ENCODE measurements at regions not wholly inside any gene's neighbourhood (a gene's known extent, or its start where the extent isn't known, plus 50 kb on each side); places are given as distances from the start of the nearest gene placed in this dataset.
"Not testable (repeated sequence)": the region's sequence is repeated elsewhere in the genome, so short reads cannot be mapped to it uniquely, and the experiment has no call there.

DNA sequence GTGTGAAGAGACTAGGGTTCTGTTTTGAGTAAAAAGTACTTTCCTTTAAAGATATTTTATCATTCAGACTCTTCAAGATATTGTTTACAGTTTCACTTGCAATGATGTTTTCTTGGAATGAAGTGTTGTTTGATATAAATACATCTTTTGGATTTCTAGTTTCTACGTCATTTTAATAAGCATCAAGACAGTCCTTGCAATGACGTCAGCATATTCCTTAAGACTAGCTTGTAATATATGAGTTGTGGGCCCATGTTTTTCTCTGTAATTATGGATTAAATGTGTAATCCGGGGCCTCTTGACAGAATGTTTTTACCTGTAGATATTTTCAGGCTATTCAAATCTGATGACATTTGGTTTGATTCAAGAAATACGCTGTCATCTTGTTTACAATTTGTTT lies 66.1 kb downstream of the RBMX2 start:
- no peak for DNase-seq

DNA sequence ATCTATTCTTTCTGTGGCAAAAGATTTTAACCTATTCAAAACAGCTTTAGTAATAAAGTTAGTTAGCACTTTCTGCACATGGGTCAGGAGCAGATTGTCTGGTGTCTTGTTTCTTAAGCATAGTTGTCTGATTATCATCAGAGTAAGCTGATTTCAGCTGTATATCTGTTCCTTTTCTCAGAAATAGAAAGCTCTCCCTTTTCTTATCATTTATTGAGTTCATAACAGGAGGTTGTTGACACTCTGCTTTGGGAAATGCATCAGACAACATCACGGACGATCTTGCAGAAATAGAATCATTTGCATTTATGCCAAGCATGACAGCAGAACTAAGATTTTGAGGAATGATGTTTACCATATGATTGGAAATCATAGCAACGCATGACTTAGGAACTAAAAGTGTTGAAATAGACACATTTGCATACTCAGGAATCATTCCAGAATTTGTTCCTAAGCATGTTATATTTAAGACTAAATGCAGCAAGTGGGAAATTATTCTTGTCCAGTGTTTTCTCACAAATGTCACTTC lies 66.7 kb downstream of the RBMX2 start:
- peak in 1 of 2 experiments; percentile 5 for DNase-seq

GRCh38 chrX:130482871-130483270 lies 81.1 kb downstream of the RBMX2 start:
- no peak for DNase-seq

- DNase-seq: no peak
Measured at GRCh38 chrX:130485870-130486269, 84.1 kb downstream of the RBMX2 start.

GRCh38 chrX:130495502-130495901 lies 93.7 kb downstream of the RBMX2 start:
- DNase-seq: not testable (repeated sequence)

DNA sequence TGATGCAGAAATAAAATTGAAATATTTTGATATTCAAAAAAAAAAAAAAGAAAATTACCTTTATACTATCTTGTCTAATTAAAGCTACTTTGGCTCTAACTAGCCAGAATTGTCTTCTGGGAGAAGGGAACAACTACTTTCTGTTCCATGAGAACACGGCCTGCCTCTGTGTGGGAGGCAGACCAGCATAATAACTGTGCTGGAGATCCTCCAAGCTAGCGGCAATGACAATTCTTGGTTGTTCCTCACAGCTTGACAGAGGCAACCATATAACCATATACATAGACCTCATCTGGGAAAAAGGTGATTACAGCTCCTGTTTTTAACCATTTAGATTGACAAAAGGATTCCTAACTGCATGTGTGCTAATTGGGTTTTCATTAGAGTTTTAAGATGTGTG lies 95.7 kb downstream of the RBMX2 start:
- no peak for DNase-seq

DNA sequence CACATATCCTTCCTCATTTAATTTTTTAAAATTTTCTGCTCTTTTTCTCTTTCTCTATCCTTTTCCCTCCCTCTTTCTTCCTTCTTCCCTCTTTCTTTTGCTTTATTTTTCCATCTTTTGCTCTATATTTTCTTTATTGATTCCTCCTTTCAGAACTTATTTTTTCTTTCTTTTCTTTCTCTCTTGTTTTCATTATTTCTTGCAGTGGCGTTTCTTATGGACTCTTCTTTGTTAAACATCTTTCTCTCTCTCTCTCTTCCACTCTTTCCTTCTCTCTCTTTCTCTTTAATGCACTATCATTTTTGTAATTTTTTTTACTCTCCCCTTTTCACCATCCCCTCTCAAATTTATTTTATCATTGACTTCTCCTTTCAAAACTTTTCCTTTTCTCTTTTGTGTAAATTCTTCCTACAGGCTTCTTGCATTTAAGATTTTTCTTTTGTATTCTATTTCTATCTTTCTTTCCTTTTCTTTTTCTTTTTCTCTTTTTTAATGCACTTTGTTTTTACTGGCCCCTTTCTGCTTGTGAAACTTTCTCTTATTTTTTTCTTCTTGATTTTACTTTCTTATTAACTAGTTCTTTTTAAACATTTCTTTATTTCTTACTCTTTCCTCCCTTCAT lies 97.0 kb downstream of the RBMX2 start:
- no peak for DNase-seq

DNA sequence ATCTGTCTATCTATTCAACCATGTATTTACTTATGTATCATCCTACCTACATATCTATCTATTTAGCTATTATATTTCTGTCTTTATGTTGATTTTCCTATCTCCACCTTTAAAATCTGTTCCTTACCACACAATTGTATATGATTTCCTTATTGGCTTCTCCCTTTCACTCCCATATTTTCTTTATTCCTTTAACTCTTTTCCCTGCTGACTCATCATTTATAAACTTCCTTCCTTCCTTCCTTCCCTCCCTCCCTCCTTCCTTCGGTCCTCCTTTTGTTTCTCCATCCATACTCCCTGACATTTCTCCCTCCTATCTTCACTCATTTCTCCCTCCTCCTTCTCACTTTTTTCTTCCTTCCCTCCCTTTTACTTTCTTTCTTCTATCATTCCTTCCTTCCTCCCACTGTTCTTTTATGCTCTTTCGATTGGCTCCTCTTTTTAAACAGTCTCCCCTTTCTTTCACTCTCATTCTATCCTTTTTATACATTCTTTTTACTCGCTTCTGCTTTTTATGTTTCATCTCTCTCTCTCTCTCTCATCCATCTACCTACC lies 100.3 kb downstream of the RBMX2 start:
- no peak for DNase-seq

DNA sequence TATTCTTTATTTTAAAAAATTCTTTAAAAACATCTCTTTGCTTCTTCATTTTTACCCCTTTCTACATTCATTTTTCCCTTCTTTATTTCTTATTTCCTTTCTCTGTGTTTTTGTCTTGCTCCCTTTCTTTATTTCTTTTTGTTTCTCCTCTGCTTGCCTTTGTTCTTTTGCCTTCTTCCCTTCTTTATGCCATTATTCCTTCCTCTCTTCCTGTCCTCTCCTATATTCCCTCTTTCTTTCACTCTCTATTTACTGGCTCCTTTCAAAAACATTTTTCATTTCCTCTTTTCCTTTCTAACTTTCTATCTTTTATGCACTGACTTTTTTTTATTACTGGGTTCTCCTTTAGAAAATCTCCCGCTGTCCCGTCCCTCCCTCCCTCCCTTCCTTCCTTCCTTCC lies 102.2 kb downstream of the RBMX2 start:
- no peak for DNase-seq

- DNase-seq: no peak
Measured at GRCh38 chrX:130507015-130507414, 105.2 kb downstream of the RBMX2 start.

GRCh38 chrX:130512534-130512933 lies 110.7 kb downstream of the RBMX2 start:
- not testable (repeated sequence) for DNase-seq

DNA sequence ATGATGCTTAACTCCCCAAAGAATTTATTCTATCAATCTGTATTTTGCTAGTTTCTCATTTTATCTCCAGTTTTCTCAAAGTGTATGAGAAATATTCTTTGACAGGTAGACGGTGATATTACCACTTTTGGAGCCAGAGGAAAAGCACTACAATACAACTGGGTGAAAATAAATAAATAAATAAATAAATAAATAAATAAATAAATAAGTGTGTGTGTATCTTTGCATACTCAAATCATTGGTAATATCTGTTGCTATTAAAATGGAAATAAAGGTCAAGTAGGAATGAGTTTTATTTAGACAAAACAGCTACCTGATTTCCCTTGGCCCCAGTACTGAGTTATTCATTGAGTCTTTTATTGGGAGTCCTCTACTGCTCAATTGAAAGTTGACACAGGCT lies 114.3 kb downstream of the RBMX2 start:
- no peak for DNase-seq

DNA sequence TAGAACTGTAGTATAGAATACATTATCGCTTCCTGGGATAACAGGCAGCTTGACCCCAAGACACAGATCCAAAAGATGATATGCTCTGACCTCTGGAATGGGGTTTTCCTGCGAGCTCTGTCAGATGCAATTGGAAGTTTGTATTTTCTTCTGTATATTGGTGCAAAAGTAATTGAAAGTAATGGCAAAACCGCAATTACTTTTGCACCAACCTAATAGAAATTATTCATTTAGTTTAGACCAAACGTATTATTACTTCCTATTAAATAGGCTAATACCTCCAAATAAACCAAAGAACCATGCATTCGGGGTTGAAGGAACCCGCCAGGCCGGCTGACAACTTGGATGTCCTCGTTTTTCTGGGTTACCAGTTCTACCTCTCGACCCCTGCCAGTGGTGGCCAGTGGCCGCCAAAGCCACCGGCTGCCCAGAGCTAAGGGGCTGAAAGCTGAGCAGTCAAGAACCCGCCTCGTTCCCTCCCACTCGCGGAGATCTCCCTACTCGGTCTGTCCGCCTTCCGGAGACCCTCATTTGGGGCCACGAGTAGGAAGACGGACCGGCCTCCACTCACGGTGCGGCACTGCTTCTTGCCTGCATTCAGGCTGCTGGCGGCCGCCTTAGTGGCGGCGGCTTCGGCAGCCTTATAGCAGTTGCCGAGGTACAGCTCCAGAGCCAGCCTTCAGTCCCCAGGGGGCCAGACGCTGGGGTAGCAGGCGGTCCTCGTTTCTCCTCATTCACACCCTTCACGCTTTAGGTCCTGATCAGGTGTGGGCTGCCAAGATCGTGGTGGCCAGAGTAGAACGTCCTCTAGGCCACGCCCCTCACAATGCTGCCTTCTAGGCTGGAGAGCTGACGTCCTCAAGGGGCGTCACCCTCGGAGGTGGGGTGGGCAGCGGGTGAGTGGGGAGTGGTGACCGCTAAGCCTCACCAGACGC lies 121.9 kb downstream of the RBMX2 start:
- peak in 1 of 2 experiments; percentile 60 for DNase-seq

DNA sequence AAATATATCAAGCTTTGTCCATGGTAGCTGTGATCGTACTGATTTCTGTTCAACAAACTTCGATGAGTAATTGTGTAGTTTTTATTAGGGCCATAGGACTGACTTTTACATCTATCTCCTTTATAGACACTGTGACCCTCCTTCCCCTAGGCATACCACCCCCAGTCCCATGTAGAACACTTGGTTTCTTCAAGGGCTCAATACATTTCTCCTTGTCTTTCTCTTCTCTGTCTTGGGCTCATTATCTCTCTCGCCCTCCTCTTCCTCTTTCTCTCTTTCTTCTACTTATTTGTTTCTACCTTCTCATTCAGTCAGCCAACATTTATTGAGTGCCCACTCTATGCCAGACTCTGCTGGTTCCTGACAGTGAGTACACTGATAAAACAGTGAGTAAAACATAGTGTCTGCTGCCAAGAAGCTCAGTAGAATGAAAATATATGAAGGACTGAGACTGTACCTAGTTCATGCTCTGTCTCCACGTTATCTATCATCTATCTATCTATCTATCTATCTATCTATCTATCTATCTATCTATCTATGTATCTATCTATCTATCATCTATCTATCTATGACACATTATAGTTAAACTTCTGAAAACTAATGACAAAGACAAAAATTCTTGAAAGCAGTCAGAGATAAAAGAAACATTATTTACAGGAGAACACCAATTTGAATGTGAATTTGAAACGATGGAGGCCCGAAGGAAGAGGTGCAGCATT lies 122.8 kb downstream of the RBMX2 start:
- no peak for DNase-seq

DNA sequence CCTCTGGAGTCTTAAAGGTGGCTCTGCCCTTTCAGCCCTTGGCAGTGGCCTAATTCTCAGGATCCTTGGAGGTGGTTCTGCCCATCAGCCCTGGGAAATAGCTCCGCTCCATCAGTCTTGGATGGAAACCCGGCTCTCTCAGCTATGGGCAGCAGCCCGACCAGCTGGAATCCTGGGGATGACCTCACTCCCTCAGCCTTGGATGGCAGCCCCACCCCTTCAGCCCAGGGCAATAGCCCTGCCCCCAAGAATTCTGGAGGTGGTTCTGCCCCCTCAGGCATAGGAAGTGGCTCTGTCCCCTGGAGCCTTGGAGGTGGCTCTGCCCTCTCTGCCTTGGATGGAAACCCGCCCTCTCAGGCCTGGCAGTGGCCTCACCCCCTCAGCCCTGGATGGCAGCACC lies 127.7 kb downstream of the RBMX2 start:
- DNase-seq: no peak

GRCh38 chrX:130531066-130531465 lies 129.3 kb downstream of the RBMX2 start:
- no peak for DNase-seq

- DNase-seq: peak in 1 of 2 experiments; percentile 55
Measured at GRCh38 chrX:130539721-130540321, 138.0 kb downstream of the RBMX2 start.

DNA sequence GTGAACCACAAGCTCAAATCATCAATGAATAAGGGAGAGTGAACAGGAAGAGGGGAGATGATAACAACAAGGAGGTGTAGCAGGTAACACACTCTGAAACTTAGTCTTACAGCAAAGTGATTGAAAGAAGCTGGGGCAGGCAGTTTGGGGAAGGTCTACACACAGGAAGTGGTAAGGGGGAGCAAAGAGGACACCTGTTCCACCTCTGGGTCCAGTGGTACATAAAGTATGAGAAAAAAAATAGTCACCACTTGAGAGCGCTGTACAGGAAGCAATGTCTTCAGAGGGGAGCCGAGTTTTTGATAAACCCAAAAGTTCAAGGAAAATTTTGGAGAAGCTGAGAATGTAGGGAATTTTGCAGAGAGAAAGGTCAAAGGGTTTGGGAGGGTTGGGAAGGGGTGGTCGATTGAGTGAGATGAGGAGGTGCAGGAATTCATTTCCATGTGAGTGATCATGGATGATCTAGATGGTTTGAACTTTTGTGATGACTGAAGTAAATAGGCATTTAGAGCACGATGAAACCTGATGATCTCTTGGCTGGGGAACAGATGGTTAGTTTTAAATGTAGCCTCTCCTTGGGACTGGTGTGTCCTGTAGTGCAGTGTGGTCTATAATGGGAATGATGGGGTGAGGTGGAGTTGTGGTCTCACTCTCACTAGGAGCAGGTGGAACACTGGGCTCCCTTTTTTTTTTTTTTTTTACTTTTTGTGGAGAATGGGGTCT lies 142.0 kb downstream of the RBMX2 start:
- DNase-seq: no peak

DNA sequence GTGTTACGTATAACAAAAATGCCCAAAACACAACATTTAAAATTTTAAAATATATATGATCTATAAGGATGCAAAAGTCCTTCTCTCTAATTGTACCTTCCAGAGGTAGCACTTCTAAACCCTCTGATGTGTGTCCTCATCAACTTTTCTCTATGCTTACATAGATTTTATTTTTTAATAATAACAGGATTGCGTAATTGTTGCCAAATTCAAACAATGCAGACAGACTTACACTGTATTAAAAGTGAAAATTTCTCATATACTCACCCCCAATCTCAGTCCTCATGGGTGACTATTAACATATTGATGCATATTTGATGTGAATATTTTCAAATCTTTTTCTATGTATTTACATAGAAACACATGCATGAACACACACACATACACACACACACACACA lies 144.0 kb downstream of the RBMX2 start:
- no peak for DNase-seq

GRCh38 chrX:130549382-130549781 lies 147.6 kb downstream of the RBMX2 start:
- DNase-seq: not testable (repeated sequence)

- no peak for DNase-seq
Measured at GRCh38 chrX:130550351-130550750, 148.6 kb downstream of the RBMX2 start.
